ENCODE measurements at regions not wholly inside any gene's neighbourhood (a gene's known extent, or its start where the extent isn't known, plus 50 kb on each side); places are given as distances from the start of the nearest gene placed in this dataset.

DNA sequence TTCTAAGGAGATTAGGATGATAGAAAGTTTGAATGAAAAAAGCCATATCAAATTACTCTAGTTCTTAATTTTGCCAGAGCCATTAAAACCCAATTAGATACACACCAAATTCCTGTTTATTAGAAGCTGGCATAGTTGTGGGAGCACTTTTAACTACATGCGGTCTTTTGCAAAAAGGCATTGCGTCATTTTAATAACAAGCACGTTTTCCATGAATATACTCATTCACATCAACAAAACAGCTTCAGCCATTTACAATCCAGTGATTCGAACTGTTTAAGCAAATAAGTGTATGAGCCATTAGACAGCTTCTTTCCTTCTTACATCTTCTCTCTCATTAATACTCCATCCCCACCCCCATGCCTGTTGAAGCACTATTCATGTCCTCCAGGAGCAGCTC, 109.5 kb upstream of the EOLA2 start:
- no peak for TF ChIP-seq POLR2A (IDR thresholded peaks at IDR 0.05; ENCODE audit: extremely low read depth, insufficient read length)
- TF ChIP-seq MAX (IDR thresholded peaks at IDR 0.05; ENCODE audit: low read depth, low read length): no peak
